ENCODE measurements at regions not wholly inside any gene's neighbourhood (a gene's known extent, or its start where the extent isn't known, plus 50 kb on each side); places are given as distances from the start of the nearest gene placed in this dataset.

DNA sequence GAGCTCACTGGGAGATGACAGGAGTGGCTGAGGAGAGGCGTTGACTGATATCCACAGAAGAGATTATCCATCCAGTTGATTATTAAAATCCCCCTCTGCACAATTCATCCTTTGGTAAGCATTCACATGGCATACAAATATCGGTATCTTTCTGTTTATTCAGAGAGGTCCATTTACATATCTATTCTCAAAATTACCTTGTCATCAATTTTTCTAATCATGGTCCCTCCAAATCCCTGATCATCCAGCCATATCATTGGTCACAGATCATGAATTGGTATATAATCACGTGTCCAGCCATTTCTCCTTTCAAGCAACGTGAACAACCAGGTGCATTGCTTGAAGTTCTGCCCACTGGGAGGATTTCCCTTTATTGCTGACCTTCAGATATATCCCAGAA lies 1321.0 kb downstream of the ROBO2 start:
- TF ChIP-seq, protein P1, sequence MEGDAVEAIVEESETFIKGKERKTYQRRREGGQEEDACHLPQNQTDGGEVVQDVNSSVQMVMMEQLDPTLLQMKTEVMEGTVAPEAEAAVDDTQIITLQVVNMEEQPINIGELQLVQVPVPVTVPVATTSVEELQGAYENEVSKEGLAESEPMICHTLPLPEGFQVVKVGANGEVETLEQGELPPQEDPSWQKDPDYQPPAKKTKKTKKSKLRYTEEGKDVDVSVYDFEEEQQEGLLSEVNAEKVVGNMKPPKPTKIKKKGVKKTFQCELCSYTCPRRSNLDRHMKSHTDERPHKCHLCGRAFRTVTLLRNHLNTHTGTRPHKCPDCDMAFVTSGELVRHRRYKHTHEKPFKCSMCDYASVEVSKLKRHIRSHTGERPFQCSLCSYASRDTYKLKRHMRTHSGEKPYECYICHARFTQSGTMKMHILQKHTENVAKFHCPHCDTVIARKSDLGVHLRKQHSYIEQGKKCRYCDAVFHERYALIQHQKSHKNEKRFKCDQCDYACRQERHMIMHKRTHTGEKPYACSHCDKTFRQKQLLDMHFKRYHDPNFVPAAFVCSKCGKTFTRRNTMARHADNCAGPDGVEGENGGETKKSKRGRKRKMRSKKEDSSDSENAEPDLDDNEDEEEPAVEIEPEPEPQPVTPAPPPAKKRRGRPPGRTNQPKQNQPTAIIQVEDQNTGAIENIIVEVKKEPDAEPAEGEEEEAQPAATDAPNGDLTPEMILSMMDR (conservative IDR thresholded peaks at IDR 0.05; ENCODE audit: low read length): no peak
- TF ChIP-seq EZH2phosphoT487 (IDR thresholded peaks at IDR 0.05; ENCODE audit: borderline replicate concordance, low read depth, low read length): no peak
- ChIA-PET POLR2A (no interaction called here), CTCF (ENCODE audit: unreplicated experiment) (no interaction called here)
- Histone ChIP-seq H3K9me2 (ENCODE audit: insufficient read depth, low read length) (no peaks in the 10 kb centered on the region), H3K36me3 (ENCODE audit: insufficient read depth, low read length) (no peaks in the 10 kb centered on the region), H3K9me3 (ENCODE audit: low read length) (no peaks in the 10 kb centered on the region), H3K4me3 (ENCODE audit: low read depth, low read length, poor library complexity, severe bottlenecking) (no peak overlapping the region), H3K4me2 (ENCODE audit: low read length) (no peak overlapping the region), H3K27ac (ENCODE audit: low read depth, low read length, poor library complexity, severe bottlenecking) (no peak overlapping the region), H3K4me1 (ENCODE audit: insufficient read depth, low read length, poor library complexity, severe bottlenecking) (no peaks in the 10 kb centered on the region), H4K20me1 (ENCODE audit: insufficient read depth, low read length) (no peaks in the 10 kb centered on the region), H2AFZ (ENCODE audit: low read length) (no peak overlapping the region), H3K79me2 (ENCODE audit: insufficient read depth, low read depth, low read length) (no peaks in the 10 kb centered on the region)
- no TSS peak for BruUV-seq (replicated peaks)
- intact Hi-C loops (cut with micrococcal nuclease; ENCODE audit: unreplicated experiment): no loop called here
- no peak for DNase-seq (ENCODE audit: low spot score)

DNA sequence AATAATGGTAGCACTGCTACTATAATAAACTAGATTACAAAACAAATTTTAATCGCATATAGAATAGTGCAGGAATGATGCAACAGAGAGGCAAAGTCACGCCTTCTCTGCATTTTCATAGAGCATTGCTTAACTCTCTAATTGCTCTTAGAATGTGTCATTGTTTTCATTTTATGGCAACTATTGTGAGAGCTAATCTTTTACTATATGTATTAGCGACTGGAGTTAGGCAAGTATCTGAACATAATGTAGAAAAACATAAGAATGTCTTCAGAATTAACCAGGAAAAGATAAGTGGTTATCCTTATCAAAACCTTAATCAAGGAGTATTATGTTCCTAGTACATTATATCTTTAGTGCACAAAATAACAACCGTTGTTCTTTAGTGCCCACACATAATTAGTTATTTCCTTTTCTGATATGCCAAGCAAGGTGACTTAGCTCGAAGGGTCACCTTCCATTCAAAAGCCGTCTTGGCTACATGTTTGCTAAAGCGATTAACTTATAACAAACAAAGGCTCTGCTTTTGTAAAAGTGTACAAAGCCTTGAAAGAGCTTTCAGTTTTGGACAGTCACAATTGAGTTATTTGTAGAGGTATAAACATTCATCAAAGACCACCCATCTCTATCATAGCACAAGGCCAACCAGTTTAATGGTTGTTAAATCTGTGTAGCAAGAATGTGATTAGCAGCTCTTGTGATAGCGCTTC lies 1328.9 kb downstream of the ROBO2 start:
- intact Hi-C loops (cut with micrococcal nuclease; ENCODE audit: unreplicated experiment): no loop called here
- Histone ChIP-seq H3K27ac (ENCODE audit: low read depth, low read length, poor library complexity, severe bottlenecking) (no peak overlapping the region), H3K36me3 (ENCODE audit: insufficient read depth, low read length) (no peaks in the 10 kb centered on the region), H3K4me2 (ENCODE audit: low read length) (no peak overlapping the region), H4K20me1 (ENCODE audit: insufficient read depth, low read length) (no peaks in the 10 kb centered on the region), H3K9me2 (ENCODE audit: insufficient read depth, low read length) (no peaks in the 10 kb centered on the region), H3K4me3 (ENCODE audit: low read depth, low read length, poor library complexity, severe bottlenecking) (no peak overlapping the region), H3K4me1 (ENCODE audit: insufficient read depth, low read length, poor library complexity, severe bottlenecking) (no peaks in the 10 kb centered on the region), H2AFZ (ENCODE audit: low read length) (no peak overlapping the region), H3K9me3 (ENCODE audit: low read length) (no peaks in the 10 kb centered on the region), H3K79me2 (ENCODE audit: insufficient read depth, low read depth, low read length) (no peaks in the 10 kb centered on the region)
- ChIA-PET CTCF (ENCODE audit: unreplicated experiment) (no interaction called here), POLR2A (interaction anchor here (1.1 kb wide), 1 partner anchor 12 kb away, joined by 5 read pairs; no protein-coding TSS in a partner anchor)
- no peak for DNase-seq (ENCODE audit: low spot score)
- TF ChIP-seq, protein P1 (conservative IDR thresholded peaks at IDR 0.05; ENCODE audit: low read length): no peak
- no TSS peak for BruUV-seq (replicated peaks)

DNA sequence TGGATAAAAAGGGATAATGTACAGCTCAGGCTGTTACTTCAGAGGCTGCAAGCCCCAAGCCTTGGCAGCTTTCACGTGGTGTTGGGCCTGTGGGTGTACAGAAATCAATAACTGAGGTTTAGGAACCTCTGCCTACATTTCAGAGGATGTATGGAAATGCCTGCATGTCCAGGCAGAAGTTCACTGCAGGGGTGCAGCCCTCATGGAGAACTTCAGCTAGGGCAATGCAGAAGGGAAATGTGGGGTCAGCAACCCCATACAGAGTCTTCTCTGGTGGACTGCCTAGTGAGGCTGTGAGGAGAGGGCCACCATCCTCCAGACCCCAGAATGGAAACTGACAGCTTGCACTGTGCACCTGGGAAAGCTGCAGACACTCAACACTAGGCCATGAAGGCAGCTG lies 1350.3 kb downstream of the ROBO2 start:
- no peaks in the 10 kb centered on the region for H3K9me3 ChIP-seq (ENCODE audit: low read length)
- no TSS peak for BruUV-seq (replicated peaks)
- peak; percentile 4 for DNase-seq (ENCODE audit: low spot score)
- TF ChIP-seq, protein P1 (conservative IDR thresholded peaks at IDR 0.05; ENCODE audit: low read length): no peak
- no peak for TF ChIP-seq EZH2phosphoT487 (IDR thresholded peaks at IDR 0.05; ENCODE audit: borderline replicate concordance, low read depth, low read length)
- H2AFZ ChIP-seq (ENCODE audit: low read length): no peak overlapping the region
- no peaks in the 10 kb centered on the region for H3K79me2 ChIP-seq (ENCODE audit: insufficient read depth, low read depth, low read length)
- no peak overlapping the region for H3K4me2 ChIP-seq (ENCODE audit: low read length)
- H3K9me2 ChIP-seq (ENCODE audit: insufficient read depth, low read length): no peaks in the 10 kb centered on the region
- ChIA-PET POLR2A (no interaction called here), CTCF (ENCODE audit: unreplicated experiment) (no interaction called here)
- intact Hi-C loops (cut with micrococcal nuclease; ENCODE audit: unreplicated experiment): no loop called here
- no peak overlapping the region for H3K4me3 ChIP-seq (ENCODE audit: low read depth, low read length, poor library complexity, severe bottlenecking)
- no peaks in the 10 kb centered on the region for H3K4me1 ChIP-seq (ENCODE audit: insufficient read depth, low read length, poor library complexity, severe bottlenecking)
- H4K20me1 ChIP-seq (ENCODE audit: insufficient read depth, low read length): no peaks in the 10 kb centered on the region
- no peaks in the 10 kb centered on the region for H3K36me3 ChIP-seq (ENCODE audit: insufficient read depth, low read length)
- no peak overlapping the region for H3K27ac ChIP-seq (ENCODE audit: low read depth, low read length, poor library complexity, severe bottlenecking)
